Activated CD4-positive, alpha-beta memory T cell treated with anti-CD3 and anti-CD28 coated beads, Interleukin-2, amount 10 ng/mL, durations not matched to agents 7 days and 5 days (primary cell): ENCODE measurements at regions not wholly inside any gene's neighbourhood (a gene's known extent, or its start where the extent isn't known, plus 50 kb on each side); places are given as distances from the start of the nearest gene placed in this dataset.
A peak's percentile ranks its signal among the peaks of the same experiment; 100 is the strongest.
"Not testable (repeated sequence)": the region's sequence is repeated elsewhere in the genome, so short reads cannot be mapped to it uniquely, and the experiment has no call there.

Source experiments
- CTCF ChIA-PET: fragments of 350-600 bp; sonication (Branson Sonifier 250); formaldehyde crosslinking; loops from one replicate; lab custom pipeline; 2021; ENCODE audit warnings: antibody characterized with exemption, inconsistent platforms; lab: Charles Lee
- POLR2A ChIA-PET: fragments of 350-600 bp; sonication (Branson Sonifier 250); formaldehyde crosslinking; loops from one replicate; lab custom pipeline; 2021; ENCODE audit warnings: antibody characterized with exemption; lab: Charles Lee
- DNase-seq: peaks from one replicate; pipeline ENCODE4 v3.0.0-alpha.2; 2020
- H3K27ac Mint-ChIP-seq: one replicate; pipeline ENCODE4 v1.8.0; 2021; ENCODE audit warnings: mild to moderate bottlenecking, mixed read lengths
- H3K27me3 Mint-ChIP-seq: one replicate; pipeline ENCODE4 v1.8.0; 2021; ENCODE audit warnings: mixed read lengths
- H3K36me3 Mint-ChIP-seq: one replicate; pipeline ENCODE4 v1.8.0; 2021; ENCODE audit warnings: low read depth, mixed read lengths
- H3K4me1 Mint-ChIP-seq: one replicate; pipeline ENCODE4 v1.8.0; 2021; ENCODE audit warnings: mixed read lengths
- H3K4me3 Mint-ChIP-seq: one replicate; pipeline ENCODE4 v1.8.0; 2021; ENCODE audit warnings: mild to moderate bottlenecking, mixed read lengths
- H3K9me3 Mint-ChIP-seq: one replicate; pipeline ENCODE4 v1.8.0; 2021; ENCODE audit warnings: mixed read lengths

GRCh38 chr9:96150324-96151227 lies 151.4 kb downstream of the HSD17B3 start:
- peaks cover 18% of the 10 kb centered on the region for H3K27me3 Mint-ChIP-seq
- ChIA-PET POLR2A (interaction anchor here (0.8 to 1.9 kb wide), 8 partner anchors 9 to 807 kb away, joined by 3 to 6 read pairs (median 5); partner anchors contain the start of gene ERCC6L2), CTCF (interaction anchor here (0.7 to 2.0 kb wide), 8 partner anchors 9 to 405 kb away, joined by 3 to 7 read pairs (median 3); partner anchors contain the start of gene ERCC6L2)
- H3K4me1 Mint-ChIP-seq: peaks cover 43% of the 10 kb centered on the region
- peak overlapping the region; percentile 53 for H3K4me3 Mint-ChIP-seq
- H3K9me3 Mint-ChIP-seq: peaks cover 5% of the 10 kb centered on the region
- no peaks in the 10 kb centered on the region for H3K36me3 Mint-ChIP-seq
- peak overlapping the region; percentile 73 for H3K27ac Mint-ChIP-seq
- peak; percentile 67 for DNase-seq

- peak; percentile 20 for DNase-seq
- H3K4me3 Mint-ChIP-seq: peak overlapping the region; percentile 7
- POLR2A ChIA-PET: interaction anchor here (0.9 to 1.9 kb wide), 7 partner anchors 10 to 806 kb away, joined by 3 to 6 read pairs (median 5); no protein-coding TSS in a partner anchor
These were observed 152.3 kb downstream of the HSD17B3 start for GRCh38 chr9:96149533-96150280.

GRCh38 chr9:96148634-96149532 lies 153.1 kb downstream of the HSD17B3 start:
- CTCF ChIA-PET: interaction anchor here (2.0 kb wide), 1 partner anchor 10 kb away, joined by 7 read pairs; no protein-coding TSS in a partner anchor
- POLR2A ChIA-PET: interaction anchor here (0.9 to 1.9 kb wide), 4 partner anchors 12 to 805 kb away, joined by 3 to 5 read pairs (median 4); no protein-coding TSS in a partner anchor
- Mint-ChIP-seq H3K36me3 (no peaks in the 10 kb centered on the region), H3K27ac (no peak overlapping the region), H3K4me1 (peaks cover 43% of the 10 kb centered on the region), H3K4me3 (no peak overlapping the region), H3K9me3 (peaks cover 5% of the 10 kb centered on the region), H3K27me3 (peaks cover 27% of the 10 kb centered on the region)
- no peak for DNase-seq

More at GRCh38 chr9:96149533-96150280, 152.3 kb downstream of the HSD17B3 start:
- Mint-ChIP-seq H3K27me3 (peaks cover 20% of the 10 kb centered on the region), H3K9me3 (peaks cover 5% of the 10 kb centered on the region), H3K27ac (peak overlapping the region; percentile 7), H3K36me3 (no peaks in the 10 kb centered on the region), H3K4me1 (peaks cover 43% of the 10 kb centered on the region)
- CTCF ChIA-PET: interaction anchor here (1.0 to 2.0 kb wide), 5 partner anchors 10 to 65 kb away, joined by 3 to 7 read pairs (median 3); no protein-coding TSS in a partner anchor

GRCh38 chr9:96147029-96147428 lies 154.9 kb downstream of the HSD17B3 start:
- not testable (repeated sequence) for H3K4me3 Mint-ChIP-seq
- peak; percentile 18 for DNase-seq

GRCh38 chr9:96141666-96142065 lies 160.3 kb downstream of the HSD17B3 start:
- ChIA-PET CTCF (no interaction called here), POLR2A (no interaction called here)
- H3K36me3 Mint-ChIP-seq: no peaks in the 10 kb centered on the region
- peaks cover 5% of the 10 kb centered on the region for H3K9me3 Mint-ChIP-seq
- no peak for DNase-seq
- H3K4me1 Mint-ChIP-seq: peaks cover 13% of the 10 kb centered on the region
- H3K27me3 Mint-ChIP-seq: peaks cover 12% of the 10 kb centered on the region
- H3K27ac Mint-ChIP-seq: no peak overlapping the region
- no peak overlapping the region for H3K4me3 Mint-ChIP-seq

More at GRCh38 chr9:96147029-96147428, 154.9 kb downstream of the HSD17B3 start:
- H3K4me1 Mint-ChIP-seq: peaks cover 43% of the 10 kb centered on the region
- H3K27ac Mint-ChIP-seq, POLR2A ChIA-PET, H3K36me3 Mint-ChIP-seq, H3K9me3 Mint-ChIP-seq, CTCF ChIA-PET: not testable (repeated sequence)
- peaks cover 27% of the 10 kb centered on the region for H3K27me3 Mint-ChIP-seq

GRCh38 chr9:96141128-96141474 lies 160.9 kb downstream of the HSD17B3 start:
- Mint-ChIP-seq H3K4me3 (no peak overlapping the region), H3K4me1 (peaks cover 9% of the 10 kb centered on the region), H3K9me3 (no peaks in the 10 kb centered on the region), H3K27ac (no peak overlapping the region), H3K36me3 (no peaks in the 10 kb centered on the region), H3K27me3 (peaks cover 9% of the 10 kb centered on the region)
- CTCF ChIA-PET: no interaction called here
- POLR2A ChIA-PET: no interaction called here
- DNase-seq: no peak

GRCh38 chr9:96140296-96141127 lies 161.5 kb downstream of the HSD17B3 start:
- peaks cover 9% of the 10 kb centered on the region for H3K27me3 Mint-ChIP-seq
- CTCF ChIA-PET: no interaction called here
- DNase-seq: no peak
- POLR2A ChIA-PET: no interaction called here
- H3K4me1 Mint-ChIP-seq: peaks cover 13% of the 10 kb centered on the region
- H3K4me3 Mint-ChIP-seq: no peak overlapping the region
- no peaks in the 10 kb centered on the region for H3K36me3 Mint-ChIP-seq
- H3K27ac Mint-ChIP-seq: no peak overlapping the region
- no peaks in the 10 kb centered on the region for H3K9me3 Mint-ChIP-seq

GRCh38 chr9:96139592-96140295 lies 162.2 kb downstream of the HSD17B3 start:
- Mint-ChIP-seq H3K27me3 (peaks cover 7% of the 10 kb centered on the region), H3K4me3 (no peak overlapping the region), H3K36me3 (no peaks in the 10 kb centered on the region), H3K9me3 (no peaks in the 10 kb centered on the region), H3K4me1 (peaks cover 21% of the 10 kb centered on the region), H3K27ac (no peak overlapping the region)
- DNase-seq: no peak
- ChIA-PET POLR2A (no interaction called here), CTCF (no interaction called here)

GRCh38 chr9:96138616-96139015 lies 163.4 kb downstream of the HSD17B3 start:
- Mint-ChIP-seq H3K4me1 (peaks cover 22% of the 10 kb centered on the region), H3K27ac (no peak overlapping the region), H3K36me3 (no peaks in the 10 kb centered on the region), H3K27me3 (no peaks in the 10 kb centered on the region), H3K4me3 (no peak overlapping the region), H3K9me3 (no peaks in the 10 kb centered on the region)
- ChIA-PET CTCF (interaction anchor here (0.6 to 1.0 kb wide), 2 partner anchors 12 to 79 kb away, joined by 3 read pairs; no protein-coding TSS in a partner anchor), POLR2A (no interaction called here)
- no peak for DNase-seq

GRCh38 chr9:96137671-96138429 lies 164.1 kb downstream of the HSD17B3 start:
- CTCF ChIA-PET: interaction anchor here (0.6 to 1.0 kb wide), 3 partner anchors 13 to 80 kb away, joined by 3 read pairs; no protein-coding TSS in a partner anchor
- H3K4me3 Mint-ChIP-seq: no peak overlapping the region
- POLR2A ChIA-PET: interaction anchor here (1.1 to 1.5 kb wide), 2 partner anchors 11 to 13 kb away, joined by 3 to 6 read pairs; no protein-coding TSS in a partner anchor
- H3K27ac Mint-ChIP-seq: no peak overlapping the region
- H3K36me3 Mint-ChIP-seq: no peaks in the 10 kb centered on the region
- DNase-seq: no peak
- H3K9me3 Mint-ChIP-seq: peaks cover 3% of the 10 kb centered on the region
- H3K27me3 Mint-ChIP-seq: peaks cover 5% of the 10 kb centered on the region
- peaks cover 22% of the 10 kb centered on the region for H3K4me1 Mint-ChIP-seq
